ENCODE measurements at regions not wholly inside any gene's neighbourhood (a gene's known extent, or its start where the extent isn't known, plus 50 kb on each side); places are given as distances from the start of the nearest gene placed in this dataset.

GRCh38 chr13:26497968-26498511, 59.4 kb upstream of the WASF3 start:
- TF ChIP-seq CTCF (IDR thresholded peaks at IDR 0.05; ENCODE audit: extremely low read depth in 1 of 2, insufficient read depth in 1 of 2, low read depth in 1 of 2, low read length in 2 of 2) (no peak), POLR2A (IDR thresholded peaks at IDR 0.05; ENCODE audit: low read depth, low read length) (no peak), EZH2 (IDR thresholded peaks at IDR 0.05; ENCODE audit: borderline replicate concordance, low read depth, low read length, severe bottlenecking) (no peak), JUN (IDR thresholded peaks at IDR 0.05; ENCODE audit: borderline replicate concordance, insufficient read depth, insufficient read length, low read depth) (no peak), POLR2AphosphoS5 (IDR thresholded peaks at IDR 0.05; ENCODE audit: insufficient read depth, low read depth, low read length) (no peak), FOS (IDR thresholded peaks at IDR 0.05; ENCODE audit: borderline replicate concordance, insufficient read depth, low read length) (no peak), GATA2 (IDR thresholded peaks at IDR 0.05; ENCODE audit: insufficient read depth, insufficient read length, low read depth, low read length) (no peak), MYC (IDR thresholded peaks at IDR 0.05; ENCODE audit: low read depth, low read length) (no peak), MAX (IDR thresholded peaks at IDR 0.05; ENCODE audit: insufficient read depth, insufficient read length) (no peak)

Data from endothelial cell of umbilical vein (primary cell).